Parathyroid adenoma (tissue), 2 donors: ENCODE measurements at regions not wholly inside any gene's neighbourhood (a gene's known extent, or its start where the extent isn't known, plus 50 kb on each side); places are given as distances from the start of the nearest gene placed in this dataset.

Experiments
- H2AFZ ChIP-seq: fragments of 300-600 bp; sonication (generic); one replicate; pipeline ENCODE4 v1.7.0; 2017; ENCODE audit warnings: antibody characterized with exemption, mild to moderate bottlenecking
- H3K27ac ChIP-seq: fragments of 300-600 bp; sonication (generic); one replicate; pipeline ENCODE4 v1.7.0; 2017
- H3K27me3 ChIP-seq: fragments of 300-600 bp; sonication (generic); one replicate; pipeline ENCODE4 v1.7.0; 2017; ENCODE audit warnings: low read length; ENCODE audit not compliant: control insufficient read depth, insufficient read depth
- H3K36me3 ChIP-seq: fragments of 300-600 bp; sonication (generic); one replicate; pipeline ENCODE4 v1.7.0; 2017; ENCODE audit warnings: low read length; ENCODE audit not compliant: control insufficient read depth, insufficient read depth
- H3K4me1 ChIP-seq: fragments of 300-600 bp; sonication (generic); one replicate; pipeline ENCODE4 v1.7.0; 2017; ENCODE audit warnings: control low read depth
- H3K4me2 ChIP-seq: fragments of 300-600 bp; sonication (generic); one replicate; pipeline ENCODE4 v1.7.0; 2017; ENCODE audit warnings: low read length
- H3K4me3 ChIP-seq: fragments of 300-600 bp; sonication (generic); one replicate; pipeline ENCODE4 v1.7.0; 2017; ENCODE audit warnings: low read depth, low read length
- H3K79me2 ChIP-seq: fragments of 300-600 bp; sonication (generic); one replicate; pipeline ENCODE4 v1.7.0; 2017; ENCODE audit warnings: control low read depth
- H3K9ac ChIP-seq: fragments of 300-600 bp; sonication (generic); one replicate; pipeline ENCODE4 v1.7.0; 2017; ENCODE audit warnings: mild to moderate bottlenecking
- H3K9me3 ChIP-seq: fragments of 300-600 bp; sonication (generic); one replicate; pipeline ENCODE4 v1.7.0; 2017; ENCODE audit warnings: low read length; ENCODE audit not compliant: control insufficient read depth
- TF ChIP-seq, protein P1 (sequence below): fragments of 300-600 bp; sonication (generic); IDR thresholded peaks from one replicate; pipeline ENCODE4 v1.7.0; 2017; ENCODE audit warnings: antibody characterized with exemption, mild to moderate bottlenecking
- donor health status: primary hyperparathyroidism.

GRCh38 chr11:128215238-128215882 is 372.0 kb downstream of the ETS1 start:
- no peaks in the 10 kb centered on the region for H3K4me1 ChIP-seq
- no peaks in the 10 kb centered on the region for H3K79me2 ChIP-seq
- H2AFZ ChIP-seq, result no peak overlapping the region
- H3K4me2 ChIP-seq, result no peak overlapping the region
- H3K36me3 ChIP-seq, result no peaks in the 10 kb centered on the region
- H3K27me3 ChIP-seq, result no peaks in the 10 kb centered on the region
- no peak overlapping the region for H3K27ac ChIP-seq
- no peaks in the 10 kb centered on the region for H3K9me3 ChIP-seq
- H3K9ac ChIP-seq, result no peak overlapping the region
- H3K4me3 ChIP-seq, result no peak overlapping the region
- TF ChIP-seq, protein P1, sequence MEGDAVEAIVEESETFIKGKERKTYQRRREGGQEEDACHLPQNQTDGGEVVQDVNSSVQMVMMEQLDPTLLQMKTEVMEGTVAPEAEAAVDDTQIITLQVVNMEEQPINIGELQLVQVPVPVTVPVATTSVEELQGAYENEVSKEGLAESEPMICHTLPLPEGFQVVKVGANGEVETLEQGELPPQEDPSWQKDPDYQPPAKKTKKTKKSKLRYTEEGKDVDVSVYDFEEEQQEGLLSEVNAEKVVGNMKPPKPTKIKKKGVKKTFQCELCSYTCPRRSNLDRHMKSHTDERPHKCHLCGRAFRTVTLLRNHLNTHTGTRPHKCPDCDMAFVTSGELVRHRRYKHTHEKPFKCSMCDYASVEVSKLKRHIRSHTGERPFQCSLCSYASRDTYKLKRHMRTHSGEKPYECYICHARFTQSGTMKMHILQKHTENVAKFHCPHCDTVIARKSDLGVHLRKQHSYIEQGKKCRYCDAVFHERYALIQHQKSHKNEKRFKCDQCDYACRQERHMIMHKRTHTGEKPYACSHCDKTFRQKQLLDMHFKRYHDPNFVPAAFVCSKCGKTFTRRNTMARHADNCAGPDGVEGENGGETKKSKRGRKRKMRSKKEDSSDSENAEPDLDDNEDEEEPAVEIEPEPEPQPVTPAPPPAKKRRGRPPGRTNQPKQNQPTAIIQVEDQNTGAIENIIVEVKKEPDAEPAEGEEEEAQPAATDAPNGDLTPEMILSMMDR, result no peak

GRCh38 chr11:128214263-128214662 is 373.1 kb downstream of the ETS1 start:
- no peak overlapping the region for H3K9ac ChIP-seq
- H3K4me3 ChIP-seq, result no peak overlapping the region
- no peaks in the 10 kb centered on the region for H3K27me3 ChIP-seq
- no peak overlapping the region for H2AFZ ChIP-seq
- no peak overlapping the region for H3K4me2 ChIP-seq
- H3K4me1 ChIP-seq, result no peaks in the 10 kb centered on the region
- no peak overlapping the region for H3K27ac ChIP-seq
- H3K79me2 ChIP-seq, result no peaks in the 10 kb centered on the region
- no peaks in the 10 kb centered on the region for H3K9me3 ChIP-seq
- H3K36me3 ChIP-seq, result no peaks in the 10 kb centered on the region
- TF ChIP-seq, protein P1, result no peak

DNA sequence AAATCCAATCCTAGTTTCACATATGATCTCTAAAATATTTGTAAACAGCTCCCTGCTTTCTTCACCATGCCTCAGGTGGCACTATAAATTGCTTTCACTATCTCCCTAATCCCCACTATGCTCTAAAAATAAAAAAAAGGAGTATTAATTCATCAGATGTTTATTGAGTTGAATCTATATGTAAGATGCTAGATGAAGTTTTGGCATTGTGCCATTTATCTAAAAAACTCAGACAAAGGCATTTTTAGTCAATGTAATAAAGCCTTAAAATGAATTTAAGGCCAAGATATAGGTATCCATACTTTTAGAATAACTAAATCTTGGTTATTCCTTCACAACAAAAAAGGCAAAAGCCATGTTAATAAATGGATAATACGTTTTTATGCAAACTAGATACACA is 373.9 kb downstream of the ETS1 start:
- Histone ChIP-seq H3K4me2 (no peak overlapping the region), H3K27me3 (no peaks in the 10 kb centered on the region), H3K27ac (no peak overlapping the region), H3K4me1 (no peaks in the 10 kb centered on the region), H3K9ac (no peak overlapping the region), H3K4me3 (no peak overlapping the region), H3K79me2 (no peaks in the 10 kb centered on the region), H3K9me3 (no peaks in the 10 kb centered on the region), H3K36me3 (no peaks in the 10 kb centered on the region), H2AFZ (no peak overlapping the region)
- TF ChIP-seq, protein P1, result no peak

GRCh38 chr11:128212324-128212723 is 375.0 kb downstream of the ETS1 start:
- no peak overlapping the region for H3K4me2 ChIP-seq
- H3K4me1 ChIP-seq, result no peaks in the 10 kb centered on the region
- no peaks in the 10 kb centered on the region for H3K36me3 ChIP-seq
- H3K9ac ChIP-seq, result no peak overlapping the region
- H3K4me3 ChIP-seq, result no peak overlapping the region
- H3K9me3 ChIP-seq, result no peaks in the 10 kb centered on the region
- H2AFZ ChIP-seq, result no peak overlapping the region
- TF ChIP-seq, protein P1, result no peak
- no peaks in the 10 kb centered on the region for H3K79me2 ChIP-seq
- no peak overlapping the region for H3K27ac ChIP-seq
- H3K27me3 ChIP-seq, result no peaks in the 10 kb centered on the region
